ENCODE measurements at regions not wholly inside any gene's neighbourhood (a gene's known extent, or its start where the extent isn't known, plus 50 kb on each side); places are given as distances from the start of the nearest gene placed in this dataset.

GRCh38 chr16:17802571-17802970 is 331.8 kb upstream of the XYLT1 start:
- no peak for DNase-seq (ENCODE audit: low spot score in 2 of 2)
- no peaks in the 10 kb centered on the region for H3K9me3 ChIP-seq
- H3K4me1 ChIP-seq = no peaks in the 10 kb centered on the region
- no peak overlapping the region for H3K27ac ChIP-seq
- H3K36me3 ChIP-seq = no peaks in the 10 kb centered on the region
- no peak overlapping the region for H3K4me3 ChIP-seq
- intact Hi-C loops (cut with DNase I; ENCODE audit: low total_unique reads) = no loop called here
- TF ChIP-seq CTCF (IDR thresholded peaks at IDR 0.05) (no peak), POLR2A (IDR thresholded peaks at IDR 0.05) (no peak), POLR2AphosphoS5 (IDR thresholded peaks at IDR 0.05) (no peak)
- H3K27me3 ChIP-seq = peaks cover 0 to 8% of the 10 kb centered on the region in 2 donors

GRCh38 chr16:17801068-17801467 is 330.3 kb upstream of the XYLT1 start:
- Histone ChIP-seq H3K4me1 (no peaks in the 10 kb centered on the region), H3K4me3 (no peak overlapping the region), H3K9me3 (no peaks in the 10 kb centered on the region), H3K27ac (no peak overlapping the region), H3K36me3 (no peaks in the 10 kb centered on the region), H3K27me3 (peaks cover 0 to 8% of the 10 kb centered on the region in 2 donors)
- intact Hi-C loops (cut with DNase I; ENCODE audit: low total_unique reads) = no loop called here
- DNase-seq (ENCODE audit: low spot score in 2 of 2) = no peak
- TF ChIP-seq CTCF (IDR thresholded peaks at IDR 0.05) = no peak
- TF ChIP-seq POLR2AphosphoS5 (IDR thresholded peaks at IDR 0.05) = no peak
- TF ChIP-seq POLR2A (IDR thresholded peaks at IDR 0.05) = no peak

GRCh38 chr16:17798716-17799115 is 328.0 kb upstream of the XYLT1 start:
- H3K4me3 ChIP-seq = no peak overlapping the region
- TF ChIP-seq CTCF (IDR thresholded peaks at IDR 0.05) (no peak), POLR2A (IDR thresholded peaks at IDR 0.05) (no peak)
- no peaks in the 10 kb centered on the region for H3K4me1 ChIP-seq
- no peak overlapping the region for H3K27ac ChIP-seq
- no peaks in the 10 kb centered on the region for H3K27me3 ChIP-seq
- DNase-seq (ENCODE audit: low spot score in 2 of 2) = no peak
- H3K9me3 ChIP-seq = no peaks in the 10 kb centered on the region
- H3K36me3 ChIP-seq = no peaks in the 10 kb centered on the region
- intact Hi-C loops (cut with DNase I; ENCODE audit: low total_unique reads) = no loop called here

- Histone ChIP-seq H3K36me3 (no peaks in the 10 kb centered on the region), H3K27me3 (no peaks in the 10 kb centered on the region), H3K4me3 (no peak overlapping the region), H3K4me1 (no peaks in the 10 kb centered on the region), H3K27ac (no peak overlapping the region), H3K9me3 (no peaks in the 10 kb centered on the region)
- no peak for TF ChIP-seq CTCF (IDR thresholded peaks at IDR 0.05)
- TF ChIP-seq POLR2A (IDR thresholded peaks at IDR 0.05) = no peak
- no peak for TF ChIP-seq POLR2AphosphoS5 (IDR thresholded peaks at IDR 0.05)
- intact Hi-C loops (cut with DNase I; ENCODE audit: low total_unique reads) = no loop called here
- no peak for DNase-seq (ENCODE audit: low spot score in 2 of 2)
These were observed 322.6 kb upstream of the XYLT1 start for GRCh38 chr16:17793354-17793753.

GRCh38 chr16:17784073-17784472 is 313.3 kb upstream of the XYLT1 start:
- Histone ChIP-seq H3K4me3 (no peak overlapping the region), H3K27me3 (peaks cover 0 to 13% of the 10 kb centered on the region in 2 donors), H3K9me3 (no peaks in the 10 kb centered on the region), H3K36me3 (no peaks in the 10 kb centered on the region), H3K27ac (no peak overlapping the region), H3K4me1 (no peaks in the 10 kb centered on the region)
- intact Hi-C loops (cut with DNase I; ENCODE audit: low total_unique reads) = no loop called here
- DNase-seq (ENCODE audit: low spot score in 2 of 2) = no peak
- TF ChIP-seq CTCF (IDR thresholded peaks at IDR 0.05) (no peak), POLR2AphosphoS5 (IDR thresholded peaks at IDR 0.05) (no peak), POLR2A (IDR thresholded peaks at IDR 0.05) (no peak)

All from breast epithelium (tissue), 4 donors.